AML-193 (cell line): ENCODE measurements at regions not wholly inside any gene's neighbourhood (a gene's known extent, or its start where the extent isn't known, plus 50 kb on each side); places are given as distances from the start of the nearest gene placed in this dataset.
"Not testable (repeated sequence)": the region's sequence is repeated elsewhere in the genome, so short reads cannot be mapped to it uniquely, and the experiment has no call there.

ENCODE experiments used
- DNase-seq, 2 experiments: peaks; one replicate each; lab custom pipeline; 2025; lab: John Stamatoyannopoulos, UW

DNA sequence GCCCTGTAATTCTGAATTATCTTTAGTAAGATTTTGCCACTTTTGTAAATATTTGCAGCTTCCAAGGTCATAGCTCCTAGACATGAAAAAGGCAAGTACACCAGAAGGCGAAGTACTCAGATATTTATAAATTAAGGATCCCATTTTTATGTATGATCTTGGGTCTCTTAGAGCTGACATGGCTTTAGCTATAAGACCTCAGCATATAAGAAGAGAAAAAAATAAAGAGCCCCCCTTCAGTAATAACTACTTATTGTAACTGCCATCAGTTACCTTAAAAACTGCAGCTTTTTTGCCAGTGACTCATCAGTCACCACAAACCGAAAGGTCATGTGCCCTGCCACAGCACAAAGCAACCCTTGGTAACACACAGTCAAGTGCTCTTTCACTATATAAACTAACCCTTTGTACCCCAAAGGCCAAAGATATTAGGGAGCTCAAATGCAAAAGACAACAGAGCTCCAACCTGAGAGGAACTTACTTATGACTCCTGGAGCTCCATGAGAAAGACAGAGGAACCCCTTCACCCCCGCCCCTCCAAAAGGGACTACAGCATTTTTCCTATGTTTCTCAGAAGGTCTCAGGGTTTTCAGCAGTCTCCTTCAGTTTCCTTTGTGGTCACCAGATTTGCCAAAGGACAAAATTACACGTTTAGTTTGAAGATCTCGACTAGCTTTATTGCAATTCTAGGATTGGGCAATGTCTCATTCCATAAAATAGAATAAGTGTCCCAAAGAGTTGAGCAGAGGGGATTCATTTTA lies 219.8 kb upstream of the DUSP10 start:
- DNase-seq, result peak; percentile 38 to 52

DNA sequence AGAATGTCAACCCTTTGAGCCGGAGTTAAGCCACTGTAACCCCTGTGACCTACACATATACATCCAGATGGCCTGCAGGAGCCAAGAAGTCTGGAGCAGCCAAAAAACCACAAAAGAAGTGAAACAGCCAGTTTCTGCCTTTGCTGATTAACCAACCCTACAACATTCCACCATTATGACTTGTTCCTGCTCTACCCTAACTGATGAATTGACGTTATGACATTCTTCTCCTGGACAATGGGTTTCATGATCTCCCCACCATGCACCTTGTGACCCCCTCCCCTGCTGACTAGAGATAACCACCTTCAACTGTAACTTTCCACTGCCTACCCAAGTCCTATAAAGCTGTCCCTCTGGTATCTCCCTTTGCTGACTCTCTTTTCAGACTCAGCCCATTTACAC lies 216.3 kb upstream of the DUSP10 start:
- DNase-seq, result not testable (repeated sequence)

DNA sequence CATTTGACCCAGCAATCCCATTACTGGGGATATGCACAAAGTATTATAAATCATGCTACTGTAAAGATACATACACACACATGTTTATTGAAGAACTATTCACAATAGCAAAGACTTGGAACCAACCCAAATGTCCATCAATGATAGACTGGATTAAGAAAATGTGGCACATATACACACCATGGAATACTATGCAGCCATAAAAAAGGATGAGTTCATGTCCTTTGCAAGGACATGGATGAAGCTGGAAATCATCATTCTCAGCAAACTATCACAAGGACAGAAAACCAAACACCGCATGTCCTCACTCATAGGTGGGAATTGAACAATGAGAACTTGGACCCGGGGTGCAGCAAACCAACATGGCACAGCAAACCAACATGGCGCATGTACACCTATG lies 215.5 kb upstream of the DUSP10 start:
- not testable (repeated sequence) for DNase-seq

DNA sequence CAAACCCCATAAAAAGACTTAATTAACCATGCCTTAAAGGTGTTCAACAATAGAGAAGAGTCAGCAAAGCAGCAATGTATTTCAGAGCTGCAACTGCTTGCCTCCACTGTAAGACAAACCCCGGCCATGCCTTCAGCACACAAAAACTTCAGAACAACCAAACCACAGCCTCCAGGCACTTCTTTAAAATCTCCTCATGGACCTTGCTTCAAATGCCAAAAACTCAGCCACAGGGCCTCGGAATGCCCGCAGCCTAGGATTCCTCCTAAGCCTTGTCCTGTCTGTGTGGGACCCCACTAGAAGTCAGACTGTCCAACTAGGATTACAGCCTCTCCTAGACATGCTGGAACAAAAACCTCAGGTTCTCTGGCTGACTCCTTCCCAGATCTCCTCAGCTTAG lies 208.1 kb upstream of the DUSP10 start:
- DNase-seq, result no peak

DNA sequence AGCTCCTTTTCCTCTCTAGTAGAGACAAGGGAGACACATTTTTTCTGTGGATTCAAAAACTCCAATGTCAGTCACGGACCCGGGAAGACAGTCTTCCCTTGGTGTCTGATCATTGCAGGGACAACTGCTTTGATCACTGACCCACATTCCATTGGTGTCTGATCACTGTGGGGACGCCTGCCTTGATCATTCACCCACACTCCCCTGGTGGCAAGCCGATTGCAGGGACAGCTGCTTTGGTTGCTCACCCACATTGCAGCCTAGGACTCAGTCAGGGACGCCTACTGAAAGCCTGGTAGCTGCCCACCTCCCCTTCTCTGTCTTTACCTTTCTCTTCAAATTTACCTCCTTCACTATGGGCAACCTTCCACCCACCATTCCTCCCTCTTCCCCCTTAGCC lies 206.6 kb upstream of the DUSP10 start:
- no peak for DNase-seq

DNA sequence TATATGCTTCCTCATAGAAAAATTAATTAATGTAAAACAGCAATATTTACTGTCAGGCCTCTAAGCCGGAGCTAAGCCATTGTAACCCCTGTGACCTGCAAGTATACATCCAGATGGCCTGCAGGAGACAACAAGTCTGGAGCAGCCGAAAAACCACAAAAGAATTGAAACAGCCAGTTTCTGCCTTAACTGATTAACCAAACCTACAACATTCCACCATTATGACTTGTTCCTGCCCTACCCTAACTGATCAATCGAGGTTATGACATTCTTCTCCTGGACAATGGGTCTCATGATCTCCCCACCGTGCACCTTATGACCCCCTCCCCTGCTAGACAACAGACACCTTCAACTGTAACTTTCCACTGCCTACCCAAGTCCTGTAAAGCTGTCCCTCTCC lies 205.8 kb upstream of the DUSP10 start:
- no peak for DNase-seq

DNA sequence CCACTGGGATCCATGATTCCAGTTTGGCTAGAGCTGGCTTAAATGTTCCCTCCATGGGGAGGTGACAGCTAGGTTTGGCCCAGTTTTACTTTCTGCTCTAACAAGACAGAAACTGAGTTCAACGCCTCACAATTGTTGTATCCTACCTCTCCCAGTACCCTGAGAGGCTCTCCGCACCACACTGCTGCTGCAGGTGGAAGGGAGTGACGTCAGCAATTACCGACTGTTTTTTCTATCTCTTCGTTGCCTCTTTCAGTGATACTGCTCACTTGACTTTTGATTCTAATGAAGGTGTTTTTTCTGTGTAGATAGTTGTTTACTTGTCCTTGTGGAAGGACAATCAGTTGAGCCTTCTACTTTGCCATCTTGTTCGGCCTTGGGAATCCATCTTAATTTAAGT lies 204.9 kb upstream of the DUSP10 start:
- DNase-seq, result no peak

DNA sequence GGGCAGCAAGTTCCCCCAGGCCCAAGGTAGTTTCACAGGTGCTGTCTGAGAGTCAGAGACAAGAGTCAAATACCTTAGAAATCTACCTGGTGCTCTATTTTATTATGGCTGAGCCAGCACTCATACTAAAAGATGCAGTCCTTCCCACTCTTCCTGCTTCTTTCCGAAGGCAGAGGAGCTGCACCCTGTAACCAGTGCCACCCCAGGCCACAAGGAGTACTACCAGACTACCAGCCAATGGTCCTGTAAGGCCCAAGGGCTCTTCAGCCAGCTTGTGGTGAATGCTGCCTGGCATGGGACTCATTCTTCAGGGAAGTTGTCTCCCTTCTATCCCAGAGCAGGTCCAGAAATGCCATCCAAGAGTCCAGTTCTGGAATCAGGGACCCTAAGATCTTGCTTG lies 203.8 kb upstream of the DUSP10 start:
- no peak for DNase-seq

DNA sequence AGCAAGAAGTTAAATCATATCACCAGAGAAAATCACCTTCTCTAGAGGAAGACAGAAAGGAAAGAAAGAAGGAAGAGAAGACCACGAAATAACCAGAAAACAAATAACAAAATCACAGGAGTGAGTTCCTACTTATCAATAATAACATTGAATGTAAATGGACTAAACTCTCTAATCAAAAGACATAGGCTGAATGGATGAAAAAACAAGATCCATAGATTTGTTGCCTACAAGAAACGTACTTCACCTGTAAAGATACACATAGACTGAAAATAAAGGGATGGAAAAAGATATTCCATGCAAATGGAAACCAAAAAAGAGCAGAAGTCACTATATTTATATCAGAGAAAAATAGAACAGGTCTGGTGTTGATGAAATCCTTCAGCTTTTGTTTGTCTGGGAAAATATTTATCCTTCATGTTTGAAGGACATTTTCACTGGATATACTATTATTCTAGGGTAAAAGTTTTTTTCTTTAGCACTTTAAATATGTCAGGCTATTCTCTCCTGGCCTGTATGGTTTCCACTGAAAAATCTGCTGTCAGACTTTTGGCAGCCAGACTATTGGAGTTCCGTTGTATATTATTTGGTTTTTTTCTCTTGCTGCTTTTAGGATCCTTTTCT lies 202.5 kb upstream of the DUSP10 start:
- DNase-seq, result no peak

DNA sequence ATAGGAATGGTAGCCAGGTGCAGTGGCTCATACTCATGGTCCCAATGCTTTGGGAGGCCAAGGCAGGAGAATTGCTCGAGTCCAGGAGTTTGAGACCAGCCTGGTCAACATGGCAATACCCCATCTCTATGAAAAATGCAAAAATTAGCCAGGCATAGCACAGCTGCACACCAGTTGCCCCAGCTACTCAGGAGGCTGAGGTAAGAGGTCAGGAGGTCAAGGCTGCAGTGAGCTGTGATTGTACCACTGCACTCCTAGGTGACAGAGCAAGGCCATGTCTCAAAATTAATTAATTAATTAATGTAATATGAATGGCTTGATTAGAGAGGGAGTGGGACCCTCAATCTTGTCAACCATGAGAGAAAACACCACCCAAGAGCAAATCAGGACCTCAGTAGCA lies 198.7 kb upstream of the DUSP10 start:
- no peak for DNase-seq

DNA sequence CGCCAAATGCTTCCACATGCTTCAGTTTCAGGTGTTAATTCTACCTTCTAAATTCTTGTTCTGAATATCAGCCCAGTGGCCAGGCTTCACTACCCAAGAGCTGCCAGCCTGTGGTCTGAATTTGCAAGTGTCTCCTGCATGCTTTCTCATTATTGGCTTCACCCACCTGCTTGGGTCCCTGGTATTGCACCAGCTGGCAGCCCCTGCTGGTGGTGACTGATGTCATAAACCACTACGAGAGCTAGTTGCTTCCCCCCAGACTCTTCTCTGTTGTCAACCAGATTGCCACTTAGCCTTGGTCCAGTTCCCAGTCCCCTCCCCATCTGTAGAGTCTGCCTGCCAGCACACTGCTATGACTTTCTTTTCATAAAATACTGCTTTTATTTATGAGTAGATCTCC lies 197.7 kb upstream of the DUSP10 start:
- no peak for DNase-seq

DNA sequence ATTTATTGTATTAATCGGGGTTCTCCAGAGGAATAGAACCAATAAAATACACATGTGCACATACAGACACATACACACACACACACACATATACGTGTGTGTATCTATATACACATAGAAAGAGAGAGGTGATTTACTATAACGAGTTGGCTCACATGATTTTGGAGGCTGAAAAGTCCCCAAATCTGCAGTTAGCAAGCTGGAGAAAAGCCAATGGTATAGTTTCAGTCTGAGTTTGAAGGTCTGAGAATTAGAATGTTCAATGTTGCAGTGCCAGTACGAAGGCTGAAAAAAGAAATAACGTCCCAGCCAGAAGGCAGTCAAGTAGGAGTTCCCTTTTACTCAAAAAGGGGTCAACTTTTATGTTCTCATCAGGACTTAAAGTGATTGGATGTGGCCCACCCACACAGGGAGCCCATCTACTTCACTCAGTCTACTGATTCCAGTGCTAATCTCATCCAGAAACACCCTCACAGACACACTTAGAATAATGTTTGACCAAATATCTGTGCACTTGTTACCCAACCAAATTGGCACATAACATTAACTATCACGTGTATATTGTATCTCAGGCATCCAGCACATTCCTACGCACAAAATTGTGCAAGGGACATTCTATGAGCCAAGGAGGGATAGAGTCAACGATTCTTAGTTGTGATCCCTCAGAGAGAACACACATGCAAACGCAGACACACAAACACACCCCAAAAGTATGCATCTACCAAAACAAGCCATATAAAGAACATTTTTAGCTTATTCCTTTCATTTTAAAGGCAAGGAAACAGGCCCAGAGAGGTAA lies 195.5 kb upstream of the DUSP10 start:
- no peak for DNase-seq

DNA sequence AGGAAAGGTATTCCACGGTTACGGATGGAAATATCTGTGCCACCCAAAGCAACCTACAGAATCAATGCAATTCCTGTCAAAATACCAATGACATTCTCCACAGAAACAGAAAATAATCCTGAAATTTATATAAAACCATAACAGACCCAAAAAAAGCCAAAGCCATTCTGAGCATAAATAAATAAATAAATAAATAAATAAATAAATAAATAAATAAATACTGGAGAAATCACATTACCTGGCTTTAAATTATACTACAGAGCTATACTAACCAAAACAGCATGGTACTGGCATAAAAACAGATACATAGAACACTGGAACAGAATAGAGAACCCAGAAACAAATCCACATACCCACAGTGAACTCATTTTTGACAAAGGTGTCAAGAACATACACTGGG lies 191.9 kb upstream of the DUSP10 start:
- DNase-seq, result no peak

DNA sequence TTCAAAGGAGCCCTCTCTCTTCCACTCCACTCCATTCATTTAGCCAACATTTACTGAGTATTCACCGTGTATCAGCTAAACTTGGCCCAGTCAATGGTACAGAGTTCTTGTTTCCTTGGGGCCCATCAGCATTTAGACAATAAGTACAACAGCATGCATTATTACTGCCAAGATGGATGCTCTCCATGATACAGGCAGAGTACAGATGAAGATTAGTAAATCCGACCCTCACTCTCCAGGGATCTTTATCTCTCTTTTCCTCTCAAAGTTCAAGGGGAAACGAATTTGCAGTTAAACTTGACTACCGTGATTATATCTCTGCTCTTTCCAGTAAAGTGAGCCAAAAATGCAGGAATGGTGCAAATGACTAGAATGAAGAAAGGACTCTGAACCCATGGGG lies 184.6 kb upstream of the DUSP10 start:
- no peak for DNase-seq

DNA sequence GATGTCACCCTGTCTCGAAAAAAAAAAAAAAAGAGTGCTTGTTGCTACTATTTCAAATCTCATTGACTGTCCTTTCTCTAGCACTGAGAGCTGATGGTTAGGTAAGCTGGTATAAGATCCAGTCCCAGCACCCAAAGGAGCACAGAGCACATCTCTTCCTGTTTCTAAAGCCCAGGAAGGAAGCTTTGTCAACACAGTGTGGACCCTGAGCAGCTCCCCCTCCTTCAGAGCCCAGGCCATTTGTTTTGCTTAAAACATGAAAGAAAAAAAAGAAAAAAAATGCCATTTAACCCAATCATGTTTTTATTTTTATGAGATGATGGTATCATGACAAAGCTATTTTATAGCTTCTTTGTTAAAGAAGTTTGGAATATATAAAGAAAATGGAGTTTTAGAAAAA lies 184.1 kb upstream of the DUSP10 start:
- no peak for DNase-seq

DNA sequence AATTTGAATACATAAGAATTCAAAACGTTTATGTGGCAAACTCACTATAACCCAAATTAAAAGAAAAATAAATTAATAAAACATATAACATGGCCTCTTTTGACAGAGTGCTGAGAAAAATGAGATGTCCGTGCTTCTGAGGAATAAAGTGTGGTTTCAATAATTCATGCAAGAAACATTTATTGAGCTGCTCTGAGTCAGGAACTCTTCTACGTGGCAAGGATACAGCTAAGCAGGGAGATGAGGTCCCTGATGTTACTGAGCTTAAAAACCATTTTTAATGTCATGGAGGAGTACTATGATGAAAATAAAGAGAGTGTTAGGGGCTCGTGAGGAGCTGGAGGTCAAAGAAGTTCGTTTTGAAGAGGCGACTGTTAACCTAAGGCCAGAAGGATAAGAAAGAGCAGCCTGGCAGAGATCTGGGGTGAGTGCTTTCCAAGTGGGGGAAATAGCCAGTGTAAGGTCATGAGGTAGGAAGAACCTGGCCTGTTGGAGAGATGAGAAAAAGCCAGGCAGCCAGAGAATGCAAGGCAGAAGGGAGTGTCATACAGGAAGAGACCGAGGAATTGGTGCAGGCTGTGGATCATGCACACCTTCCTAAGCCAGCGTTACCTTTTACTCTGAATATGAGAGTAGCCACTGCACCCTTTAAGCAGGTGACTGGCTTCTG lies 182.2 kb upstream of the DUSP10 start:
- DNase-seq, result no peak

DNA sequence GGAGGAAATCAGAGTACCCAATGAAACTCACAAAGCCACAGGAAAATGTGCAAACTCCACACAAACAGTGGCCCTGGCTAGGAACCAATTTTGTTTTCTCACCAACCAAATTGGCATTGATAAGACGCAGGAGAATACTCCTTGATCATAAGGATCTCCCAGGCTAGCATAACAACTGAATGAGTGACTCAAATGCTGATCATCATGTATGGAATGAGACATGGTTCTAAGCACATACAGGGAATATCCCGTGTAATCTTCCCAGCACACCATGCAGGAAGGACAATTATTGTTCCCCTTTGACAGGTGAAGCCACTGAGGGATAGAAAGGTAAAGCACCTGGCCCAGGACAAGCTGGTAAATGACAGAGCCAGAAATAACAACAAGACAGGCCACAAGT lies 180.0 kb upstream of the DUSP10 start:
- DNase-seq, result no peak

DNA sequence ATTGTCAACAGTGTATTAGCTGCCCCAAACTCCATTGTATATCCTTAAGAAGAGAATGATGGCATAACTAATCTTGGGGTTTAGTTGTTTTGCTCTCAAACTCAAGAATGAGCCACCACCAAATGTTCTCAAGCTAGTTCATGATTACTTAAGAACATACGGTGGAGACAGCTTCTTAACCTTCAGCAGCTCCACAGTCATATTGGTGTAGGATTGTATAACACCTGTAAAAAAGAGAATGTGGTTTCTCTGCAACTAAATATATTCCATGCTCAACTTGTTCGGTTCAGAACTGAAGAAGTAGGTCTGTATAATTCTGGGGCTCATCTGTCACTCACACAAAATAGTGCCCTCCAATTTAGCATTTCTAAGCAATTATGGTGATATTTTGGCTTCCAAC lies 177.9 kb upstream of the DUSP10 start:
- DNase-seq, result no peak

DNA sequence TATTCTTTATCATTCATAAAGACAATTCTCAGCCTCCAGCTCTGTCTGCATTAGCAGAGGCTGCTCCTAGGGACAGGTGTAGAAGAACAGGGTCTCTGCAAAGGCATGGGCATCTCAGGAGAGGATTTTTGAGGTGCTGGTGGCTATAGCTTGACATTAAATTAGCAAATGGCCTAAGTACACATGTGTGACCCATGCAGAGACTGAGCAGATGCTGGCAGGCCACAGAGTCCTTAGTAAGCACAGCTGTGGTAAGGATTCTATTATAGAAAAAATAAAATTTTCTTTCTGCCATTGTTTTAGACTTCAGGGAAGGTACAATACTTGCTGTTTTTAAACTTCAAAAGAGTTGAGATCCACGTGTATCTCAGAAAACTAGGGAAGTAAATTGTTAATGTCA lies 177.5 kb upstream of the DUSP10 start:
- DNase-seq, result no peak

DNA sequence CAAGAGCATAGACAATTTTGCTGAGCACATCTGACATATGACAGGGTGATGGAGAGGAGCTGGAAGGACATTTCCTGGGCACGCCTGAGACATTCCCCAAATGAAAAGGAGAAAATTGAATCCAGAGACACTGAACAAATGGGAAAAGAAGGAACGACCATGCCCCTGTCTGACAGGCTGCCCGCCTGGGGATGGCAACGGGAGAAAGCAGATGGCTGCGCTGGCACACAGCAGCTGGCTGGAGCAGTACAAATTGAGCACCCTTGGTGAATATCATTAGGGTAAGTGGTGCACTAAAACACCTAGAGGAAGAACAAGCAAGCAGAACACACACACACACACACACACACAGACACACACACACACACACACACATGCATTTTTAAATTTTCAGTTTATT lies 174.3 kb upstream of the DUSP10 start:
- DNase-seq, result no peak

DNA sequence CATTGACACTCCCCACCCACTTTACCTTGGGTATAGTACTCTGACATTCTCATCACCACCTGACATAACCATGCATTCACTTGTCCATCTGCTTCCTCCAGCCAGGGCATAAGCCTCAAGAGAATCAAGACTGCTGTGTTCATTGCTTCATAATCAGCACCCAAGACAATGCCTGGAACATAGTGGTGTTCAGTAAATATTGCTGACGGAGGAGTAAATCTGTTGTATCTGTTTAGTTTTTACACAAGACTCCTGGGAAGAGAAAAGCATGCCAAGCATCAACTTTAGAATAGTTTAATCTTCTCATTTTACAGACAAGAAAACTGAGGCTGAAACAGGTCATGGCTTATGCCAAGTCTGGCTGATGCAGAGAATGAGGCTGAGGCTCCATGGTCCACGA lies 173.9 kb upstream of the DUSP10 start:
- no peak for DNase-seq

DNA sequence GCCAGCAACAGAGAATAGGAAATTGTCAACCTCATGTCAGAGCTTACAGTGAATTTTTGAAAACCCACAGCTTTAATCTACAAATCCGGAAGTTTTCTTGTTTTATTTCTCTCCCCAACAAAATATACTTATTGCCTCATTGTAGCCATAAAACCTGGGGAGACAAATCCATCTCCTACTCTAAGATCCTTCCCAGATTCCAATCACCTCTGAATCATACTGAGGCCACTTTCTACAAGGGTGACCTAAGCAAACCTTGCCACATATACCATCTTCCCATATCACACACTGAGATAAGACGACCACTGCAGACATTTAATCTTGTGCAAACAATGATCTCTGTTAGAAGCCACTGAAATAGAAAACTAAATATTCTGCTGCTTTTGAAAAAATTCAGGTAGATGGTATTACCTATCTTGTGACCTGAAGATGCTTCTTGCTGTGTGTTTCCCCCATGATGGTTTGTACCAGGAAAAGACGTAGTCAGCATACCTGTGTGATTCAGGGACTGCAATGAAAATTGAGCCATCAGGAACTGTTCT lies 171.5 kb upstream of the DUSP10 start:
- no peak for DNase-seq
